GM18951 (cell line): ENCODE measurements at regions not wholly inside any gene's neighbourhood (a gene's known extent, or its start where the extent isn't known, plus 50 kb on each side); places are given as distances from the start of the nearest gene placed in this dataset.
"Not testable (repeated sequence)": the region's sequence is repeated elsewhere in the genome, so short reads cannot be mapped to it uniquely, and the experiment has no call there.

Experiments
- POLR2A ChIP-seq: IDR thresholded peaks from 4 replicates; pipeline ENCODE4 v1.6.1; 2011; ENCODE audit warnings: mild to moderate bottlenecking; ENCODE audit not compliant: insufficient read length, insufficient read depth; ENCODE audit errors: extremely low read depth
- in situ Hi-C: fragments of 300-500 bp; cut with MboI; formaldehyde crosslinking; loops from one replicate; pipeline ENCODE4 v1.12.0; 2022; ENCODE audit warnings: low sequenced_read_pairs, mixed read lengths, inconsistent platforms; ENCODE audit not compliant: unreplicated experiment

DNA sequence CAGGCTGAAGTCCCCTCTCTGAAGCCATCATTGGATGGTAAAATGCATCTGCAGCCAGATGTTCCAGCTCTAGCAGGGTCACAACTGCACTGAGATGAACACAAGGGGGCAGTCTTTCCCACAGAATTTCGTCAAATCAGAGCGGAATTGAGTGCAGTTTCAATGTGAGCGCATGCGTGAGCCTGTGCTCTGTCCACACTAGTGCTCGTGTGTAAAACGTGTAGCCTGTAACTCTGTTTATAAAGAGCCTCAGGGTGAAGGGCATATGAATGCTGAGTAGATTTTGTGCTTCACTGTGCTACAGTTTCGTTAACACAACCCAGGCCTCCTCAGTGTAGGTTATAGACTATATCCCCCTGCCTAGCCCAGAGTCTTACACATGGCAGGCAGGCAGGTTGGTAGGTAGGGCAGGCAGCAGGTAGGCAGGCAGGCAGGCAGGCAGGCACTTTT, 92.7 kb upstream of the GOLGA6L4 start:
- no peak for TF ChIP-seq POLR2A
- in situ Hi-C loops: loop anchor here (10.0 kb wide), 1 partner anchor 1948 kb away; no protein-coding TSS in a partner anchor

DNA sequence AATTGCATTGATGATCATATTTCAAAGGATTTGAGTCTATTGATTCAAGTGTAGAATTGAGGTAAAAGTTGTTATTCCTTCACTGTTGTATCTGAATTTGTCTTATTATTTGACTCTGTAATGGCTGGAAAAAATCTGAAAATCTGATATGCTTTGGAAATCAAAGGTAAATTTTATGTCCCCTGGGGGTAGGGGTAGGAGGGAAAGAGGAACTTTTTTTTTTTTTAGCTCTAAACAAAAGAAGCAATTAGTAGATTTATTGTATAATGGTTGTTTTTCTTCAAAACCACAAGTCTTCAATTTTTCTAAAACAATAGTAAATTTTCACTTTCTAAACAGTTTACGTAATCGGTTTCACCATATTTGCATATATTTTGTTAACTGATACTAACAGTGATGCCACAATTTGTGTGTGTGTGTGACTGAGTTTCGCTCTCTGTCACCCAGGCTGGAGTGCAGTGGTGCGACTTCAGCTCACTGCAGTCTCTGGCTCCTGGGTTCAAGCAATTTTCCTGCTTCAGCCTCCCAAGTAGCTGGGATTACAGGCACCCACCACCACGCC, 91.7 kb upstream of the GOLGA6L4 start:
- in situ Hi-C loops: loop anchor here (10.0 kb wide), 1 partner anchor 1949 kb away; no protein-coding TSS in a partner anchor
- TF ChIP-seq POLR2A: no peak

DNA sequence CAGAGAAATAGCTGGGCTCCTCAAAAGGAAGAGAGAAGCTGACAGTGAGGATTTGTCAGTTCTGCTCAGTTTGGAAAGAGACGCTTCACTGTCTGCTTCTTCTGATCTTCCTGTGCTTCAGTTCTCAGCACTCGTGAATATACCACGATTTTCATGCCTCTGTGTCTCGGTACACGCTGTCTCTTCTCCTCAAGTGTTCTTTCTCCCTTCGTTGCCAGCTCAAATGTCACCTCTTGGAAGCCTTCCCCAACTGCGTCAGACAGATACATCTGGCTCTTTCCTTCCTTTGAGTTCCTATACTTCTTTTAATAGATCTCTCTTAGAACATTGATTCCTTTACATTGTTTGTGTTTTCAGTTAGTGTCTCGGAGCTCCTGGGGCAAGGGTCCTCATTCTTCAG, 90.6 kb upstream of the GOLGA6L4 start:
- in situ Hi-C loops: loop anchor here (10.0 kb wide), 1 partner anchor 1950 kb away; no protein-coding TSS in a partner anchor

DNA sequence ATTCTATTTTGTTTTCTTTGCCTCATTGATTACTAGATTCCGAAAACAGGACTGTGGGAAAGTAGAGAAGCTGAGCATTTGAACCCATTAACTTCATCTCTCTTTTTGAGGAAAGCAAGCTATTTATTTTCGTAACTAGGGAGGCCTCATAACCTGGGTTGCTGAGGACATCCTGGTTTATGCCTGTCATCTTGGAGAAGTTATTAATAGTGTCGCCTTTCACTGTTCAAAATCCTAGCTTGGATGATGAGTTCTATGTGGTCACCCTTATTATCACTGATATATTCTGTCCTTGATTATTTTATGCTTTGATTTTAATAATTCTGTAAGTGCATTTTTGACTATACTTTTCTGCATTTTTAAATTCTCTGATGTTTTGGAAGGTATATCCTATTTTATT, 89.3 kb upstream of the GOLGA6L4 start:
- in situ Hi-C loops: loop anchor here (10.0 kb wide), 1 partner anchor 1951 kb away; no protein-coding TSS in a partner anchor

DNA sequence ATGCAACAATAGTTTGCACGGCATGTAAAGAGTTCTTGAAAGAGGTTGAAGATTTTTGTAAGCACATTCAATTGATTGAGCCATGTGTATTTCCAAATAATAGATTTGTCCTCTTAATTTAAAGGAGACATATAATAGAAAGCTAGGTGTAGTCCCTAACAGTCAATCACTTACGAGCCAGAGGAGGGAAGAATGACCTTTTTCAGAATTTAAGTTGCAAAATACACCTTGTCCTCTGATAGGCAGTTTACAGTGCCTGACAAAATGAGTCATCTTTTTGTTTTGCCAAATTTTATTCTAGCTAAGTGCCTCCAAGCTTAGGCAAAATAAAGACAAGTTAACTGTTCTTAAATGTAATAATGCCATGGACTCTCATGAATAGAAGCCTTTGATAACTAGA, 88.3 kb upstream of the GOLGA6L4 start:
- in situ Hi-C loops: loop anchor here (10.0 kb wide), 1 partner anchor 1953 kb away; no protein-coding TSS in a partner anchor

DNA sequence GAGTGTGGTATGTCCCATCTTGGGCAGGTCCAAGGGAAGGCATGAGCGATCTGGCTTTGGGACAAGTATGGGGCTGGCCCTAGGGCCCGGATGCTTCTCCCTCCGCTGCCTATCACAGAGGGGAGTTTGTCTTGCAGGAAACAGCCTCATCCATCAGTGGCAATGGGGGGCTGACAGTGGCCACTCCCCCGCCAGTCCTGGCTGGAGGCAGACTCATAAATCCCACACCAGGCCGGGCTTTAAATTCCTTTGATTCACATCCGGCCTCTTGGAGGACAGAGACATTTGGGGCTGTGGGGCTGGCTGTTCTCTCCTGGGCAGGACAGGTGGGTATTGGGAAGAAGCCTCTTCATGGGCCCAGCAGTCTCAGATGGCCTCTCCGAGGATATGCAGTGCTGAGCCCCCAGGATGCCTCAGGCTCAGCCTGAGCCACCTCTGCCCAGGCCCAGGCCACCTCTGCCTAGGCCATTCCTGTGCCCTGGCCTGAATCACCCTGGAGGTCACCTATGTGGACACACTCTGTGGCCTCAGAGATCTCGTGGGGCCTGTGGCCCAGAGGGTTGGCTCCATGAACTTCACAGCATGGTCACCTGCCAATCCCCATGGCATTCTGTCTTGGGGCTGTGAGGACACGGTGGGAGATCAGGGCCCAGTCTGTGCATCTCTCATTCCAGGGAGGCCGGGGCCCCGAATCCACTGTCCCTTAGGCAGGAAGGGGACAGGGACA, 84.2 kb upstream of the GOLGA6L4 start:
- in situ Hi-C loops: no loop called here
- TF ChIP-seq POLR2A: no peak

DNA sequence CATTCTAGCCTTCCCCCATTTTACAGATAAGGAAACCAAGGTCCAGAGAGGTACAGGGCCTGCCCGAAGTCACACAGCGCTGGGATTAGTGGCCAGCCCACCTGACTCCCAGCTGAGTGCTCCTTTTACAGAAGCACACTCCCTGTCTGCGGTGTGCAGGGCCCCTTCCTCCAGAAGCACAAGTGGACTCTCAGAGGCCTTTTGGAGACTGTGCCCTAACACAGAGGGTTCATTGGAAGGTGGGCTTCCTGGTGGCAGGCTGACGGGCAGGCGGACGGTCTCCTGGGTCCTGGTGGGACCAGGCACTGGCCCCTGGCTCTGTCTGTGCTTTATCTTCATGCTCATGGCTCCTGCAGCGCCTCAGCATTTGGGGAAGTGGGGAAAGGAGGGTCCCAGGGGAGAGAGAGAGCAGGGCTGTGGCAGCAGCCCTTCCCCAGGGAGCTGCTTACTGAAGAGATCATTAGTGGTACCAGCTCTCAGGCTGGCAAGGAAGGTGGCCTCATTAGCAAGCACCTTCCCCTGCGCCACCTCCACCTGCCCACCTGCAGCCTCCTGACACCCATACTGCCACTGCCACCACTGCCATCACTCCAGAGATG, 83.1 kb upstream of the GOLGA6L4 start:
- in situ Hi-C loops: not testable (repeated sequence)

DNA sequence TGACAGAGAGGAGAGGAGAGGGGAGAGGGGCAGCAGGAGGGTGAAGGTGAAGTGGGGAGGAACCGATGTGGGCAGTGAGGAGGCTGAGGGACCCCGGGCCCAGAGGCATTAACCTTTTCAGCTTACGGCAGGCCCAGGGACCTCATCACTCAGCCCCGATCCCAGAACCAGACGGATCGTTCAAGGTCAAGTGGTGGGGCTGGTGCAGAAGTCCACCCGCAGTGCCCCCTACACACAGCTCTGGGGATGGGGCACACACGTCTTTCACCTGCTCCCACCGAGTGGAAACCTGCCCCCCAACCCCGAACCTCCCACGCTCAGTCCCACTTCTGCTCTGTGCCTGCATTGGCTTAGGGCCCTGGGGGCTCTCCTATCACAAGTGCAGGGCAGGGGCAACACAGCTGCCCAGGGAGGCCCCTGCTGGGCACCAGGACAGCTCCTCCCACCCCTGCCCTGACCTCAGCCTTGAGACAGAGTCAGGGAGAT, 81.9 kb upstream of the GOLGA6L4 start:
- in situ Hi-C loops: not testable (repeated sequence)

DNA sequence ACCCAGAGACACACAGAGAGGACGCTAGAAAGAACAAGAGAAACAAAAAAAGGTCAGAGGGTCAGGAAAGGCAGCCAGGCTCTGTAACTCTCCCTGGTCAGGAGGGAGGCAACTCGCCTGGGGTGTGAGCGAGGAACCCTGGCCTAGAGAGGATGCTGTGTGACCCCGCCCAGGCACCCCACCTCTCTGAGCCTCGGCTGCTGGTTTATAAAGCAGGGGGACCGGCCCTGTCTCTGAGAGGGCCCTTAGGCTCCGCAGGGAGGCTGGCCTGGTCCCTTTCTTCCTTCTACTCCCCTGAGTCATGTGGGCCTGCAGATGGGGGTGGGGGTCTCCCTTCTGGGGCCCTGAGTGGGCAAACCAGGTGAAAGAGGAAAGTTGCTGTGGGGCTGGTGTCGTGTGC, 81.3 kb upstream of the GOLGA6L4 start:
- in situ Hi-C loops: not testable (repeated sequence)

DNA sequence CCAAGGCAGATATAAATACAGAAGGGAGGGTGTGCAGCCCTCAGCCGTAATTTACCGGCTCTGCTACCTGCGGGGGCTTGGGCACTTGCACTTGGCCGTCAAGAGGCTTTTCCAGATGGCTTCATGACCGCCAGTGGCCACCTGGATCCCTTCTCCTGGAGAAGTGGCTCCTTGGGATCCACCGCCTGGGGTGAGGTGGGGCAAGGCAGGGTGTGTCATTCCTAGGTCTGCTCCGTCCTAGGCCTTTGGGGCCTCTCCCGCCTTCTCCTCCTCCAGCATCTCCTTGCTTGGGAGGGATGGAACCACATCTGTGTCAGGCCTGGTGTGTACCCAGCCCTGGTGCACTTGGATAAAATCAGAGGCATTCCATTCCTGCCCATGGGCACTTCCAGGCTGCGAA, 80.8 kb upstream of the GOLGA6L4 start:
- in situ Hi-C loops: not testable (repeated sequence)

DNA sequence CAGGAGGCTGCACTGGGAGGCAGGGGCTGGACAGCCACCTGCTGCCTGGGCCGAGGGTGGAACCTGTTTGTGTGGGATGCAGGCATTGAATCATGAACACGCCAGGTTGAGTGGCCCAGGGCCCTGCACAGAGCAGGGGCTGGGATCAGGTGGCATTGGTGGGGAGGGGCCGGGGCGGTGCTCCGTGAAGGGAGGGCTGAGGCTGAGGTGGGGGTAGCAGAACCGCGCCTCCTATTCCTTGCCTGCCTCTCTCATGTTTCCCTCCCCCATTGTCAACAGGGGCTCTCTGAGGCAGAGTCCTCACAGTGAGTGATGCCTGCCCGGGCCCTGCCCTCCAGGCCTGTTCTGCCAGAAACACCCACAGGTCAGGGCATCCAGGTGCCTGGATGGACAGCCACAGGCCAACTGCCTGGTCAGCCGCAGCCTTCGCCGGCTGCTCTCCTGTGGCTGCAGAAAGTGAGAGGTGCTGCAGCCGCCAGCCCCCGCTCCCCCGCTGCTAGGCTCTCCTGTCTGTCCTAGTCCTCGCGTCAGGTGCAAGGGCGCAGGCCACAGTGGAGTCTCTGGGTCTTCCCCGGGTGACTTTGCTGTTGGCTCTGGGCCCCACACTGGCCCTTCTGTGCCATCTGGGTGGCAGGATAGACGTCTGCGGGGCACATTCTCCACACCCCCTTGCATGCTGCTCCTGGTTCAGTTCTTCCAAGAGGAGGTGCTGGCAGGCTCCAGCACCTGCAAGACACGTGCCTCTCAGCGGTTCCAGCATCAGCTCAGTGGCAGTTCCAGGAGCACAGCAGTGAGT, 79.6 kb upstream of the GOLGA6L4 start:
- in situ Hi-C loops: not testable (repeated sequence)

DNA sequence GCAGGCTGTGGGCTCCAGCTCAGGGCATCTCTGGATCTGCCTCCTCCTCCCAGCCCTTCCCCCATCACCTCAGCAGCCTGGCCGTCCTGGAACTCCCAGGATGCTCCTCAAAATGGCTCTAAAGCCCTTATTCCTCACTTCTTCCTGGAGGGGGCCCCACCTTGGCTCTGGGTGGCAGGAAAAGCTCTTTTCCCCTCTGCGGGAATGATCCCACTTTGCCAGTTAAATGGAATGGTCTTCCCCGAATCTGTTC, 79.1 kb upstream of the GOLGA6L4 start:
- in situ Hi-C loops: not testable (repeated sequence)

DNA sequence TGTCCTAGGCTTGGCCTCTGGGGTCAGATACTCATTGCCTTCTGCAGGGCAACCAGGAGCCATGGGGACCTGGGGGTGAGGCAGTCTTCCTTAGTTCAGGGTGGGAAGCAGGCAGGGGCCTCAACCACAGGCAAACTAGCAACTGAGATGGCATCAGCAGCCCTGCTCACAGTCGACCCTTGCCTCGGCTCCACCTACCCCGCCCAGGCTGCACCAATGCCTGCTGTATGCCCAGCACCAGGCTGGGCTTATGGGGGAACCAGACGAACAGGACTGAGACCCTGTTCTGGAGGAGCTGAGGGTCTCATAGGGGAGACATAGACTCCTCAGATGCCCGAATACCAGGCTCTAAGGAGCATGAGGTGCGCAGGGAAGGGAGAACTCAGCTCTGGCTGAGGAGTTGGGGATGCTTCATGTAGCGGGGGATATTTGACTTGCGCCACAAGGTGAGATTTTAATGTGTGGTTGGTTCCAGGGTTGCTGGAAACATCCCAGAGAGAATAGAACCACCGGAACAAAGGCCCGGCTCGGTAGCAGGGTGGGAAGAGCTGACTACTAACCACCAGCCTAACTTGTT, 78.4 kb upstream of the GOLGA6L4 start:
- in situ Hi-C loops: not testable (repeated sequence)

DNA sequence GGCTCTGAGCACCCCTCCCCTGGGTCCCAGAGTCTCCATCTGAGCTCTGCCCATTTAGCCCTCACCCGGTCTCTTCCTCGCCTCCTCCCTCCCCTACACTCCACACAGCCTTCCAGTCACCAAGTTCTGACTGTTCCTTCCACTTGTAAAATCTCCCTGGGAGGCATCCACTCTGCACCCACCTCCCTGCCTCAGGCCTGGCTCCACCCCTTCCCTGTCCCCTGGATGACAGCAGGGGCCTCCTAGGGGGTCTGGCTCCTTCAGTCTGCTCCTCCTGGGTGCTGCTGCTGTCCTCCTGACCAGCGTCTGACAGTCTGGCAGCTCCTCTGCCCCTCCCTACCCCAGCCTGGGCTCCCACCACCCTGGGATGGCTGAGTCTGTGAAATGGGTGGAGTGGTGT, 77.7 kb upstream of the GOLGA6L4 start:
- in situ Hi-C loops: not testable (repeated sequence)

DNA sequence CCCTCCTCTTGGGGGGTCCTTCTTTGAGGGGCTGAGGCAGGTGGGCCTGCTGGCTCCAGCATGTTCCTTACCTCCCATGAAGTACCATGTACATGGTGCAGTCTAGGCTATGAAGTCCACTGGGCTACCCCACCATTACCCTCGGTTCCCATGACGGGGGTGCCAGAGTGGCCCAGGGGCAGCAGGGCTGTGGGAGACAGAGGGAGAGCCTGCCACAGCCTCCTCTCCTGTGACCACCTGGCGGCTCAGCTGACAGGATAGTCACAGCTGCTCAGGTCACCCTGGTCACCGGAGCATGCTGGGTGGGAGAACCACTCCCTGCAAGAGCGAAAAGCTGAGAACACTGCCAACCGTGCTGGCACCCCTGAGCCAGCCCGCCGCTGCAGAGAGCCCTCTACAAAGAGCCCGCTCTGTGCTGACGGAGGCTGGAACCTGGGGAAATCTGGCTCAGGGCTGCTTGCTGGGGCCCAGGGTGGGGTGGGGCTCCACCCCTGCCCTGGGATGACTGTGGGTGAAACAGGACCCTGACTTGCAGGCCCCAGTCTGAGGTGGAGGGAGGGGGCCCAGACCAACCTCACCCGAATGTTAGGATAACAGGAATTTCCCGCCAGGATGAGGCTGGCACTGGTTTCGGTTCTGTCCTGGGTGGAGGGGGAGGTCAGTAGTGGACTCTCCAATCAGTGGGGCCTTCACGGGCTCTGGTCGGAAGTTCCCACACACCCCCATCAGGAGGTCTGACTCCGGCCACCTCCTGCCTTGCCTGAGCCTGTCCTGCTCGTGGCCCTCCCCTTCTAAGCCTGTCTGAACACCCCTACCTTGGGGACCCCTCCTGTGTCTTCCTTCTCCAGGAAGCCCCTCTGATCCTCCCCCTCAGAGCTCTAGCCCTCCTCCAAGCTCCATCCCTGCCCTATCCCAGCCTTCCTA, 76.0 kb upstream of the GOLGA6L4 start:
- in situ Hi-C loops: not testable (repeated sequence)

DNA sequence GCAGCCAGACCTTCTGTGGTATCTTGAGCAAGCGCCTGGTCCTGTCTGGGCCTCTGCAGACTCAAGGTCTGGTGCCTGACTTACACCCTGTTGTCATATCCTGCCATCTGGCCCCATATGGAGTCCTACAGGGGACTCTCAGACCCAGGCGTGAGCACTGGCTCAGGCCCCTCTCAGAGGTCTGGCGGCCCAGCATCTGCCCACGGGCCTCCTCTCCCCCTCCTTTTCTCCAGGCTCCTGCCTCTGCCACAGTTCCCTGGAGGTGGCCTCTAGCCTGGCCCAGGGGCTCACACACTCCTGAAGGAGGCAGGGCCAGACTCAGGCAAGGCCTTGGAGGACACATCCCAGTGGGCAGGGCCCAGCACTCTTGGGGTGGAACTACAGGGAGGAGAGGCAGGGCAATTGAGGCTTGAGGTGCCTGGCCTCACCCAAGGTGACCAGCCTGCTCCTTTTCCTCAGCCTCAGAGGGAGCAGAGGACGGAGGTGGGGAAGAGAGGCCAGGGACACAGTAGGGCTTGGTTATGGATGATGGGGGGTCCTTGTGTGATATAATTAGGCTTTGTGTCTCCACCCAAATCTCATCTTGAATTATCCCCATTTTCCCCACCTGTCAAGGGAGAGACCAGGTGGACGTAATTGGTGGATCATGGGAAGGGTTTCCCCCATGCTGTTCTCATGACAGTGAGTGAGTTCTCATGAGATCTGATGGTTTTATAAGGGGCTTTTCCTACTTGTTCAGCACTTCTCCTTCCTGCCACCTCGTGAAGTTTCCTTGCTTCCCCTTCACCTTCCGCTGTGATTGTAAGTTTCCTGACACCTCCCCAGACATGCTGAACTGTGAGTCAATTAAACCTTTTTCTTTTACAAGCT, 70.9 kb upstream of the GOLGA6L4 start:
- in situ Hi-C loops: not testable (repeated sequence)

DNA sequence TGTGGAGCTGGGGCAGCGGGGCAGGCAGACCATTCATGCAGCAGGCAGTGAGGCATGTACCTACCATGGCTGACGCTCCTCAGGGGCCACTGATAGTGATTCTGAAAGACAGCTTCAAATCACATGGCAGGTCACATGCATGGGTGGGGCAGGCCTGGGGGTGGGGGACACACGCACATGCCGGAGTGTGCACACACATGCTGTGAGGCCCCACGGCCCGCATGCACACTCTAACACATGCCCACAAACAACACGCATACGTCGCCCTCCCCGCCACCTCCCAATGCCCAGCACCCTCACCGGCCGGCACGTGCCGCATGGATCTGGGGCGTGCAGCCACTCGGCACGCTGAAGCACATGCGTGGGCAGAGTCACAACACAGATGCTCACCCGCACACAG, 65.5 kb upstream of the GOLGA6L4 start:
- in situ Hi-C loops: not testable (repeated sequence)

DNA sequence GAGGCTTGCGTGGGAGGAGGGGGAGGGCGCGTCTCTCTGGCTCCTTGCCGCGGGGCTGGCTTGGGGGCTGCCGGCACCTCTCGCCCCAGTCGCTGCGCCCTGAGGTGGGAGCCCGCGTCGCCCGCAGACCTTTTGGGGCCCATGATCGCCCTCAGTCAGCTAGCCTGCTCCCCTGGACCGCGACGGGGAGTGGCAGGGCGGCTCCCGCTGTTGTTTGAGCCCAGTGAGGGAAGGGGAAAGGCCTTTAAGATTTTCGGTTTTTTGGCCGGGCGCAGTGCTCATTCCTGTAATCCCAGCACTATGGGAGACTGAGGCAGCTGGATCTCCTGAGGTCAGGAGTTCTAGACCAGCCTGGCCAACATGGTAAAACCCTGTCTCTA, 62.4 kb upstream of the GOLGA6L4 start:
- in situ Hi-C loops: not testable (repeated sequence)
